Loucy (cell line): ENCODE measurements at regions not wholly inside any gene's neighbourhood (a gene's known extent, or its start where the extent isn't known, plus 50 kb on each side); places are given as distances from the start of the nearest gene placed in this dataset.

Experiments used
- H2AFZ ChIP-seq: fragments of 200-600 bp; sonication (generic); 2 replicates; pipeline ENCODE4 v1.6.0; 2016; ENCODE audit warnings: antibody characterized with exemption, mild to moderate bottlenecking, low read length, moderate library complexity
- H3F3A ChIP-seq: fragments of 200-600 bp; 2 replicates; pipeline ENCODE4 v1.6.0; 2016; ENCODE audit warnings: antibody characterized with exemption, low read depth, mild to moderate bottlenecking
- H3K27me3 ChIP-seq: fragments of 200-600 bp; sonication (generic); 2 replicates; pipeline ENCODE4 v1.6.1; 2014; ENCODE audit warnings: low read length, mild to moderate bottlenecking; ENCODE audit not compliant: insufficient read depth, poor library complexity, severe bottlenecking
- H3K36me3 ChIP-seq: fragments of 200-600 bp; sonication (generic); 2 replicates; pipeline ENCODE4 v1.6.1; 2016; ENCODE audit warnings: low read length; ENCODE audit not compliant: insufficient read depth
- H3K4me1 ChIP-seq: fragments of 200-600 bp; sonication (generic); 2 replicates; pipeline ENCODE4 v1.5.1; 2014; ENCODE audit warnings: low read length, mild to moderate bottlenecking; ENCODE audit not compliant: insufficient read depth, poor library complexity, severe bottlenecking
- H3K4me2 ChIP-seq: fragments of 200-600 bp; sonication (generic); 2 replicates; pipeline ENCODE4 v1.6.0; 2014; ENCODE audit warnings: antibody characterized with exemption, low read length, low read depth, mild to moderate bottlenecking; ENCODE audit not compliant: poor library complexity, severe bottlenecking
- H3K4me3 ChIP-seq: fragments of 200-600 bp; sonication (generic); 2 replicates; pipeline ENCODE4 v1.5.1; 2014; ENCODE audit warnings: low read length, mild to moderate bottlenecking, mixed read lengths; ENCODE audit not compliant: poor library complexity, severe bottlenecking
- H3K79me2 ChIP-seq: fragments of 200-600 bp; sonication (generic); 2 replicates; pipeline ENCODE4 v1.6.1; 2014; ENCODE audit warnings: low read length; ENCODE audit not compliant: insufficient read depth
- H3K9ac ChIP-seq: fragments of 200-600 bp; sonication (generic); 2 replicates; pipeline ENCODE4 v1.6.0; 2014; ENCODE audit warnings: mild to moderate bottlenecking, low read depth, low read length, moderate library complexity; ENCODE audit not compliant: poor library complexity, severe bottlenecking
- H3K9me2 ChIP-seq: fragments of 200-600 bp; sonication (generic); replicated peaks from 2 replicates; pipeline ENCODE4 v1.6.1; 2016; ENCODE audit warnings: low read depth, low read length, mixed read lengths
- H3K9me3 ChIP-seq: fragments of 200-600 bp; sonication (generic); 2 replicates; pipeline ENCODE4 v1.6.1; 2014; ENCODE audit warnings: mild to moderate bottlenecking, antibody characterized with exemption, low read length, low read depth; ENCODE audit not compliant: insufficient read depth
- H4K20me1 ChIP-seq: fragments of 200-600 bp; sonication (generic); 2 replicates; pipeline ENCODE4 v1.6.0; 2014; ENCODE audit warnings: antibody characterized with exemption, low read length, mild to moderate bottlenecking; ENCODE audit not compliant: insufficient read depth, poor library complexity, severe bottlenecking
- EZH2phosphoT487 ChIP-seq: fragments of 200-600 bp; IDR thresholded peaks from 2 replicates; pipeline ENCODE4 v1.6.1; 2018; ENCODE audit warnings: antibody characterized with exemption, mild to moderate bottlenecking, moderate library complexity, borderline replicate concordance
- TF ChIP-seq, protein P1 (sequence below): fragments of 200-600 bp; sonication (generic); conservative IDR thresholded peaks from 2 replicates; pipeline ENCODE4 v1.5.1; 2014; ENCODE audit warnings: mild to moderate bottlenecking, antibody characterized with exemption, low read length

GRCh38 chr3:144361002-144361401 is 389.4 kb downstream of the DIPK2A start:
- H3K36me3 ChIP-seq, result no peaks in the 10 kb centered on the region
- no peaks in the 10 kb centered on the region for H3K9me3 ChIP-seq
- H3K9ac ChIP-seq, result no peak overlapping the region
- no peak overlapping the region for H2AFZ ChIP-seq
- H3K4me1 ChIP-seq, result no peaks in the 10 kb centered on the region
- no peak for TF ChIP-seq EZH2phosphoT487
- TF ChIP-seq, protein P1, sequence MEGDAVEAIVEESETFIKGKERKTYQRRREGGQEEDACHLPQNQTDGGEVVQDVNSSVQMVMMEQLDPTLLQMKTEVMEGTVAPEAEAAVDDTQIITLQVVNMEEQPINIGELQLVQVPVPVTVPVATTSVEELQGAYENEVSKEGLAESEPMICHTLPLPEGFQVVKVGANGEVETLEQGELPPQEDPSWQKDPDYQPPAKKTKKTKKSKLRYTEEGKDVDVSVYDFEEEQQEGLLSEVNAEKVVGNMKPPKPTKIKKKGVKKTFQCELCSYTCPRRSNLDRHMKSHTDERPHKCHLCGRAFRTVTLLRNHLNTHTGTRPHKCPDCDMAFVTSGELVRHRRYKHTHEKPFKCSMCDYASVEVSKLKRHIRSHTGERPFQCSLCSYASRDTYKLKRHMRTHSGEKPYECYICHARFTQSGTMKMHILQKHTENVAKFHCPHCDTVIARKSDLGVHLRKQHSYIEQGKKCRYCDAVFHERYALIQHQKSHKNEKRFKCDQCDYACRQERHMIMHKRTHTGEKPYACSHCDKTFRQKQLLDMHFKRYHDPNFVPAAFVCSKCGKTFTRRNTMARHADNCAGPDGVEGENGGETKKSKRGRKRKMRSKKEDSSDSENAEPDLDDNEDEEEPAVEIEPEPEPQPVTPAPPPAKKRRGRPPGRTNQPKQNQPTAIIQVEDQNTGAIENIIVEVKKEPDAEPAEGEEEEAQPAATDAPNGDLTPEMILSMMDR, result no peak
- no peaks in the 10 kb centered on the region for H3K9me2 ChIP-seq
- no peaks in the 10 kb centered on the region for H3K27me3 ChIP-seq
- no peaks in the 10 kb centered on the region for H4K20me1 ChIP-seq
- no peak overlapping the region for H3K4me2 ChIP-seq
- H3K79me2 ChIP-seq, result no peaks in the 10 kb centered on the region
- no peak overlapping the region for H3K4me3 ChIP-seq
- H3F3A ChIP-seq, result no peaks in the 10 kb centered on the region

- H2AFZ ChIP-seq, result no peak overlapping the region
Measured at GRCh38 chr3:144362126-144362525, 390.5 kb downstream of the DIPK2A start.

GRCh38 chr3:144363856-144364255 is 392.2 kb downstream of the DIPK2A start:
- H3K27me3 ChIP-seq, result no peaks in the 10 kb centered on the region
- no peak overlapping the region for H3K9ac ChIP-seq
- TF ChIP-seq EZH2phosphoT487, result no peak
- TF ChIP-seq, protein P1, result no peak
- H3K4me1 ChIP-seq, result no peaks in the 10 kb centered on the region
- no peak overlapping the region for H2AFZ ChIP-seq
- H3K4me3 ChIP-seq, result no peak overlapping the region
- H3K9me3 ChIP-seq, result no peaks in the 10 kb centered on the region
- H3F3A ChIP-seq, result no peaks in the 10 kb centered on the region
- no peaks in the 10 kb centered on the region for H3K9me2 ChIP-seq
- no peaks in the 10 kb centered on the region for H3K79me2 ChIP-seq
- no peaks in the 10 kb centered on the region for H4K20me1 ChIP-seq
- no peaks in the 10 kb centered on the region for H3K36me3 ChIP-seq
- H3K4me2 ChIP-seq, result no peak overlapping the region

More at GRCh38 chr3:144362126-144362525, 390.5 kb downstream of the DIPK2A start:
- H3K36me3 ChIP-seq, result no peaks in the 10 kb centered on the region
- no peaks in the 10 kb centered on the region for H3K9me2 ChIP-seq
- TF ChIP-seq, protein P1, result no peak
- TF ChIP-seq EZH2phosphoT487, result no peak
- no peaks in the 10 kb centered on the region for H3K4me1 ChIP-seq
- H3K9me3 ChIP-seq, result no peaks in the 10 kb centered on the region
- no peaks in the 10 kb centered on the region for H3K79me2 ChIP-seq
- no peaks in the 10 kb centered on the region for H3K27me3 ChIP-seq
- no peaks in the 10 kb centered on the region for H3F3A ChIP-seq
- H3K4me3 ChIP-seq, result no peak overlapping the region
- H4K20me1 ChIP-seq, result no peaks in the 10 kb centered on the region
- no peak overlapping the region for H3K4me2 ChIP-seq
- H3K9ac ChIP-seq, result no peak overlapping the region
